ENCODE measurements at regions not wholly inside any gene's neighbourhood (a gene's known extent, or its start where the extent isn't known, plus 50 kb on each side); places are given as distances from the start of the nearest gene placed in this dataset.

DNA sequence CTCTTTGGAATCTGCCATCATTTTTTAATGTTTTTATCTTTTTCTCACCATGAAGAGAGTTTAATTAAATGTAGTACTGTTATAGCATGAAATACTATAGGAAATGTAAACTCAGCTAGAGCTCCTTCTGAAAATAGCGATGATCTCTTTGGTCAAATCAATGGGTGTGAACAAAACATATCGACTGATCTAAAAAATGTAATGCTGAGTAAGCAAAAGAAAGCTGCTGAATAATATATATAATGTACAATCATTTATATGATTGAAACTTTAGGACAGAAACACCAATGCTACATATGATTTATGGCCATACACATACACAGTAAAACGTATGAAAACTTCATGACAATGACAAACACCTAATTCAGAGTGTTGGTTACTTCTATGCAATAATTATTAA, 150.8 kb upstream of the TUBA3C start:
- TF ChIP-seq CTCF (conservative IDR thresholded peaks at IDR 0.05; ENCODE audit: low read depth, low read length) (no peak), CEBPB (IDR thresholded peaks at IDR 0.05; ENCODE audit: low read depth, low read length) (no peak)

Data from IMR-90 (cell line).